ENCODE measurements at regions not wholly inside any gene's neighbourhood (a gene's known extent, or its start where the extent isn't known, plus 50 kb on each side); places are given as distances from the start of the nearest gene placed in this dataset.

DNA sequence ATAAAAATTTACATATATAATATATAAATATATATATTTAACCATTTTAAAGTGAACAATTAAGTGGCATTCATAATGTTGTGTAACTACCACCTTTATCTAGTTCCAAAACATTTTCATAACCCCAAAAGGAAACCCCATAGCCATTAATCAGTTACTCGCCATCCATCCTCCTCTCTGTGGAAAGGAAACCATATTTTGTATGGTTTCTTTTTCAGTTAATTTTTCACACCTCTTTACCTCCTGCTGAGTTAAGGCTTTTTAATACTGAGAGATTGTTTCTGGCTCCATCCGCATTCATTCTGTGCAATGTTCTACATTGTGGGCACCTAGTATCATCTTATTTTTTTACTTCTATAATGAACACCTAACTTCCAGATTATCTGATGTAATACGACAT lies 512.1 kb downstream of the LMO4 start:
- TF ChIP-seq, protein P1, sequence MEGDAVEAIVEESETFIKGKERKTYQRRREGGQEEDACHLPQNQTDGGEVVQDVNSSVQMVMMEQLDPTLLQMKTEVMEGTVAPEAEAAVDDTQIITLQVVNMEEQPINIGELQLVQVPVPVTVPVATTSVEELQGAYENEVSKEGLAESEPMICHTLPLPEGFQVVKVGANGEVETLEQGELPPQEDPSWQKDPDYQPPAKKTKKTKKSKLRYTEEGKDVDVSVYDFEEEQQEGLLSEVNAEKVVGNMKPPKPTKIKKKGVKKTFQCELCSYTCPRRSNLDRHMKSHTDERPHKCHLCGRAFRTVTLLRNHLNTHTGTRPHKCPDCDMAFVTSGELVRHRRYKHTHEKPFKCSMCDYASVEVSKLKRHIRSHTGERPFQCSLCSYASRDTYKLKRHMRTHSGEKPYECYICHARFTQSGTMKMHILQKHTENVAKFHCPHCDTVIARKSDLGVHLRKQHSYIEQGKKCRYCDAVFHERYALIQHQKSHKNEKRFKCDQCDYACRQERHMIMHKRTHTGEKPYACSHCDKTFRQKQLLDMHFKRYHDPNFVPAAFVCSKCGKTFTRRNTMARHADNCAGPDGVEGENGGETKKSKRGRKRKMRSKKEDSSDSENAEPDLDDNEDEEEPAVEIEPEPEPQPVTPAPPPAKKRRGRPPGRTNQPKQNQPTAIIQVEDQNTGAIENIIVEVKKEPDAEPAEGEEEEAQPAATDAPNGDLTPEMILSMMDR (IDR thresholded peaks at IDR 0.05), result no peak
- TF ChIP-seq TCF7L2 (IDR thresholded peaks at IDR 0.05; ENCODE audit: low read depth, low read length), result no peak

Measured in Panc1 (cell line).